Small intestine (tissue), 7 donors: ENCODE measurements at regions not wholly inside any gene's neighbourhood (a gene's known extent, or its start where the extent isn't known, plus 50 kb on each side); places are given as distances from the start of the nearest gene placed in this dataset.

Experiments
- DNase-seq, 2 donors: peaks; one replicate each; pipeline versions ENCODE4 v3.0.0 to v3.0.0-alpha.2; 2013
- FAIRE-seq: peaks from 2 replicates; lab custom pipeline; 2012; peaks lifted over from hg19 to GRCh38; lab: Jason Lieb, UNC
- H3K27ac ChIP-seq, 3 donors: one replicate each; pipeline ENCODE4 v1.5.1; 2013; ENCODE audit warnings: low read length in 2 of 3, mild to moderate bottlenecking in 2 of 3, control low read depth in 1 of 3, inconsistent platforms in 1 of 3, low read depth in 1 of 3, moderate library complexity in 1 of 3
- H3K27me3 ChIP-seq, 3 donors: one replicate each; pipeline ENCODE4 v1.6.1; 2013; ENCODE audit warnings: low read length in 3 of 3, inconsistent platforms in 1 of 3; ENCODE audit not compliant: control insufficient read depth in 3 of 3, insufficient read depth in 3 of 3
- H3K36me3 ChIP-seq, 3 donors: one replicate each; pipeline ENCODE4 v1.6.1; 2013; ENCODE audit warnings: low read length in 3 of 3, inconsistent platforms in 1 of 3, low read depth in 1 of 3, mild to moderate bottlenecking in 1 of 3, moderate library complexity in 1 of 3; ENCODE audit not compliant: control insufficient read depth in 3 of 3, insufficient read depth in 2 of 3
- H3K4me1 ChIP-seq, 3 donors: one replicate each; pipeline ENCODE4 v1.6.1; 2013; ENCODE audit warnings: low read length in 2 of 3, inconsistent platforms in 1 of 3, low read depth in 1 of 3, mild to moderate bottlenecking in 1 of 3, moderate library complexity in 1 of 3; ENCODE audit not compliant: control insufficient read depth in 3 of 3, insufficient read depth in 2 of 3
- H3K4me3 ChIP-seq, 3 donors: one replicate each; pipeline ENCODE4 v1.5.1; 2013; ENCODE audit warnings: low read length in 3 of 3, control low read depth in 1 of 3, inconsistent platforms in 1 of 3, low read depth in 1 of 3, mild to moderate bottlenecking in 1 of 3, moderate library complexity in 1 of 3
- H3K9me3 ChIP-seq, 2 donors: one replicate each; pipeline ENCODE4 v1.6.1; 2013; ENCODE audit warnings: low read depth in 1 of 2, low read length in 1 of 2; ENCODE audit not compliant: control insufficient read depth in 2 of 2, insufficient read depth in 1 of 2
- WGBS, 3 donors: extraction: QIAGEN DNeasy Blood & Tissue Kit; methylation state at CpG; one replicate each; pipeline ENCODE4 v1.1.7; 2013; 5-methylcytosine and 5-hydroxymethylcytosine counted together
- donor health status: healthy with polysubstance abuse.
- donor health status: control.
- donor health status: control.
- donor health status: Bipolar disorder and iron deficiency.
- donor health status: healthy.

DNA sequence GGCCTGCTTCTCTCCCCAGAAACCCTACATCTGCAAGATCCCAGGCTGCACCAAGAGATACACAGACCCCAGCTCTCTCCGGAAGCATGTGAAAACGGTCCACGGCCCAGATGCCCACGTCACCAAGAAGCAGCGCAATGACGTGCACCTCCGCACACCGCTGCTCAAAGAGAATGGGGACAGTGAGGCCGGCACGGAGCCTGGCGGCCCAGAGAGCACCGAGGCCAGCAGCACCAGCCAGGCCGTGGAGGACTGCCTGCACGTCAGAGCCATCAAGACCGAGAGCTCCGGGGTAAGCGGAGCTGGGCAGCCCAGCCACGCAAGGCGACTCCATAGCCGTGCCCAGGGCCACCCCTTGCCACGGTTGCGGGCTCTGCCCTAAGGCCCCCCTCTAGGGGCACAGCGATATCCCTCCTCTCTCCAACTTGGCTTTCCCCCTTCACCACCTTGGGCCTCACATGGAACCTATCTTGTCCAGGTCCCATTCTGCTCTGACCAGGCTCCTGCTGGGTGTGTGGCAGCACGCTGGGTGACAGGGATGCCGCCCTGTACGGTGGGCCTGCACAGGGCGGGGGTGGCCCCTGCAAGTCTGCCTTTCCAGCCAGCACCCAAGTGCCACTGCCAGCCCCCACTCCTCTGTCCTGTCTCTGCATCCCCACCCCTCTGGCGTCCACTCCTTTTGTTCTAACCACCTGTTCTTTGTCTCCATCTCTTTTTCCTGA lies 248.9 kb downstream of the GLI2 start:
- Histone ChIP-seq H3K27ac (no peak overlapping the region), H3K4me3 (no peak overlapping the region), H3K9me3 (no peaks in the 10 kb centered on the region), H3K36me3 (peaks cover 0 to 12% (median 0%) of the 10 kb centered on the region in 3 donors), H3K27me3 (peaks cover 0 to 10% (median 0%) of the 10 kb centered on the region in 3 donors), H3K4me1 (no peaks in the 10 kb centered on the region)
- WGBS, 3 donors: 91 to 93% (median 92%) methylated on average over 25 to 28 of the region's 28 CpGs
- DNase-seq (no peak), FAIRE-seq (no peak)

- H3K4me3 ChIP-seq: no peak overlapping the region
- DNase-seq (no peak), FAIRE-seq (no peak)
- peaks cover 0 to 12% (median 0%) of the 10 kb centered on the region in 3 donors for H3K36me3 ChIP-seq
- peaks cover 0 to 10% (median 0%) of the 10 kb centered on the region in 3 donors for H3K27me3 ChIP-seq
- H3K27ac ChIP-seq: no peak overlapping the region
- H3K4me1 ChIP-seq: no peaks in the 10 kb centered on the region
- H3K9me3 ChIP-seq: no peaks in the 10 kb centered on the region
- 67 to 89% (median 73%) methylated on average over 12 of the region's 12 CpGs for WGBS, 3 donors
Measured at GRCh38 chr2:120985174-120985996, 249.7 kb downstream of the GLI2 start.

DNA sequence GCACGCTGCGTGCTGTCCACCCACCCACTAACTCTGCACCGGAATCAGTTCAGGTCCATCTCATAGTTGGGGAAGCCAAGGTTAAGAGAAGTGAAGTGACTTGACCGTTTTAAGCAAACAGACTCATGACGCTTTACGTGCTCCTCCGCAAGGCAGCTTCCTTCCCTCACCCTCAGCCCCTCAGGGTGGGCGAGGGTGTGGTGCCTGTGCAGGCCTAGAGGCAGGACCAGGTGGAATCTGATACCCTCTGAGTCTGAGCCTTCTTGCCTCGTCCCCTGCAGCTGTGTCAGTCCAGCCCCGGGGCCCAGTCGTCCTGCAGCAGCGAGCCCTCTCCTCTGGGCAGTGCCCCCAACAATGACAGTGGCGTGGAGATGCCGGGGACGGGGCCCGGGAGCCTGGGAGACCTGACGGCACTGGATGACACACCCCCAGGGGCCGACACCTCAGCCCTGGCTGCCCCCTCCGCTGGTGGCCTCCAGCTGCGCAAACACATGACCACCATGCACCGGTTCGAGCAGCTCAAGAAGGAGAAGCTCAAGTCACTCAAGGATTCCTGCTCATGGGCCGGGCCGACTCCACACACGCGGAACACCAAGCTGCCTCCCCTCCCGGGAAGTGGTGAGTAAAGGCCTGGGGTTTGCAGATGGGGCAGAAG lies 250.5 kb downstream of the GLI2 start:
- no peaks in the 10 kb centered on the region for H3K4me1 ChIP-seq
- H3K27me3 ChIP-seq: peaks cover 0 to 10% (median 0%) of the 10 kb centered on the region in 3 donors
- H3K4me3 ChIP-seq: no peak overlapping the region
- H3K27ac ChIP-seq: no peak overlapping the region
- DNase-seq (no peak), FAIRE-seq (no peak)
- peaks cover 0 to 12% (median 0%) of the 10 kb centered on the region in 3 donors for H3K36me3 ChIP-seq
- H3K9me3 ChIP-seq: no peaks in the 10 kb centered on the region
- 84 to 89% (median 88%) methylated on average over 27 of the region's 27 CpGs for WGBS, 3 donors

DNA sequence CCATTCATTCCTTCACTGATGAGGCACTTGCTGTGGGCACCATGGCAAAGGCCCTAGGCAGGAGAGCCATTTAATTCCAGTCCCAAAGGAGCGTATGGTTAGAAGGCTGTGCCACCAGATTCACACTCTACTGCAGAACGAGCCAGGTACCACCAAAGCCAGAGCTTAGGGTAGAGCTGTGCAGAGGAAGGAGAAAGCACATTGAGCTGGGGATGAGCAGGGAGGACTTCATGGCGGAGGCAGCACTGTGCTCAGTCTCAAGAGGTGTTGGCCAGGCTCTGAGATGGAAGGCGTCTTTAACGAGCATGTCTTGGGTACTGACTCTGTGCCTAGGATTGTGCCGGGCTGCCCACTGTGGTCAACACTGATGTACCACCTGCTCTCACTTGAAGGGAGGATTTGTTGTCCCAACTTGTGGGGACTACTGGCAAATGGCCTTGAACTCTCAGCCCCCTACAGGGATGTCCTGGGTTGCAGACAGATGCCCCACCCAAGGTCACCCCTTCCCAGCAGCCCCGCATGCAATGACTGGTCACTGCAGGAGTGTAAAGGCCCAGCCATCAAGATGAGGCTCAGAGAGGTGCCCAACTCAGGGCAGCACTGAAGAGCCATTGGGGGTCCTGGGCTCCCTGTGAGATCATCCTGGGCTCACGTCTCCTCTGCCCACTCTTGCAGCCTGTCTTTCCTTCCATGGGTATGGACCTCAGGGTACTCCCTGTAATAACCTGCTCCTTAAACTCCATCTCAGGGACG lies 251.4 kb downstream of the GLI2 start:
- H3K36me3 ChIP-seq: peaks cover 0 to 14% (median 0%) of the 10 kb centered on the region in 3 donors
- peaks cover 0 to 9% (median 0%) of the 10 kb centered on the region in 3 donors for H3K27me3 ChIP-seq
- no peaks in the 10 kb centered on the region for H3K4me1 ChIP-seq
- DNase-seq (no peak), FAIRE-seq (no peak)
- H3K9me3 ChIP-seq: no peaks in the 10 kb centered on the region
- no peak overlapping the region for H3K4me3 ChIP-seq
- no peak overlapping the region for H3K27ac ChIP-seq
- 86 to 90% (median 86%) methylated on average over 9 of the region's 9 CpGs for WGBS, 3 donors

DNA sequence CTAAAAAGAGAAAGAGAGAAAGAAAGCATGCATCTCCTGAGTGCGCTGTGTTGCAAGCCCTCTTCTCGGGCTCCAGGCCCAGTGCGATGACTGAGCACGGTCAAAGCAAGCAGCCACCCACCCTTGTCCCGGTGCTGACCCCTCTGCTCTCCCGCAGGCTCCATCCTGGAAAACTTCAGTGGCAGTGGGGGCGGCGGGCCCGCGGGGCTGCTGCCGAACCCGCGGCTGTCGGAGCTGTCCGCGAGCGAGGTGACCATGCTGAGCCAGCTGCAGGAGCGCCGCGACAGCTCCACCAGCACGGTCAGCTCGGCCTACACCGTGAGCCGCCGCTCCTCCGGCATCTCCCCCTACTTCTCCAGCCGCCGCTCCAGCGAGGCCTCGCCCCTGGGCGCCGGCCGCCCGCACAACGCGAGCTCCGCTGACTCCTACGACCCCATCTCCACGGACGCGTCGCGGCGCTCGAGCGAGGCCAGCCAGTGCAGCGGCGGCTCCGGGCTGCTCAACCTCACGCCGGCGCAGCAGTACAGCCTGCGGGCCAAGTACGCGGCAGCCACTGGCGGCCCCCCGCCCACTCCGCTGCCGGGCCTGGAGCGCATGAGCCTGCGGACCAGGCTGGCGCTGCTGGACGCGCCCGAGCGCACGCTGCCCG lies 252.5 kb downstream of the GLI2 start:
- Histone ChIP-seq H3K4me3 (no peak overlapping the region), H3K27ac (no peak overlapping the region), H3K36me3 (peaks cover 0 to 14% (median 0%) of the 10 kb centered on the region in 3 donors), H3K4me1 (no peaks in the 10 kb centered on the region), H3K9me3 (no peaks in the 10 kb centered on the region), H3K27me3 (peaks cover 0 to 10% (median 0%) of the 10 kb centered on the region in 3 donors)
- DNase-seq (no peak), FAIRE-seq (no peak)
- WGBS, 3 donors: 97 to 98% (median 98%) methylated on average over 57 to 68 of the region's 68 CpGs

DNA sequence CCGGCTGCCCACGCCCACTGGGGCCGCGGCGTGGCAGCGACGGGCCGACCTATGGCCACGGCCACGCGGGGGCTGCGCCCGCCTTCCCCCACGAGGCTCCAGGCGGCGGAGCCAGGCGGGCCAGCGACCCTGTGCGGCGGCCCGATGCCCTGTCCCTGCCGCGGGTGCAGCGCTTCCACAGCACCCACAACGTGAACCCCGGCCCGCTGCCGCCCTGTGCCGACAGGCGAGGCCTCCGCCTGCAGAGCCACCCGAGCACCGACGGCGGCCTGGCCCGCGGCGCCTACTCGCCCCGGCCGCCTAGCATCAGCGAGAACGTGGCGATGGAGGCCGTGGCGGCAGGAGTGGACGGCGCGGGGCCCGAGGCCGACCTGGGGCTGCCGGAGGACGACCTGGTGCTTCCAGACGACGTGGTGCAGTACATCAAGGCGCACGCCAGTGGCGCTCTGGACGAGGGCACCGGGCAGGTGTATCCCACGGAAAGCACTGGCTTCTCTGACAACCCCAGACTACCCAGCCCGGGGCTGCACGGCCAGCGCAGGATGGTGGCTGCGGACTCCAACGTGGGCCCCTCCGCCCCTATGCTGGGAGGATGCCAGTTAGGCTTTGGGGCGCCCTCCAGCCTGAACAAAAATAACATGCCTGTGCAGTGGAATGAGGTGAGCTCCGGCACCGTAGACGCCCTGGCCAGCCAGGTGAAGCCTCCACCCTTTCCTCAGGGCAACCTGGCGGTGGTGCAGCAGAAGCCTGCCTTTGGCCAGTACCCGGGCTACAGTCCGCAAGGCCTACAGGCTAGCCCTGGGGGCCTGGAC lies 253.2 kb downstream of the GLI2 start:
- FAIRE-seq: no peak
- peaks cover 0 to 12% (median 0%) of the 10 kb centered on the region in 3 donors for H3K36me3 ChIP-seq
- no peak for DNase-seq
- no peak overlapping the region for H3K4me3 ChIP-seq
- H3K4me1 ChIP-seq: no peaks in the 10 kb centered on the region
- WGBS, 3 donors: 94 to 96% (median 96%) methylated on average over 54 to 74 of the region's 74 CpGs
- no peak overlapping the region for H3K27ac ChIP-seq
- no peaks in the 10 kb centered on the region for H3K9me3 ChIP-seq
- H3K27me3 ChIP-seq: peaks cover 0 to 6% (median 0%) of the 10 kb centered on the region in 3 donors
